Cardiac fibroblast (primary cell): ENCODE measurements at regions not wholly inside any gene's neighbourhood (a gene's known extent, or its start where the extent isn't known, plus 50 kb on each side); places are given as distances from the start of the nearest gene placed in this dataset.
"Not testable (repeated sequence)": the region's sequence is repeated elsewhere in the genome, so short reads cannot be mapped to it uniquely, and the experiment has no call there.

Experiments used
- DNase-seq, 2 donors: peaks; one replicate each; pipeline versions ENCODE4 v3.0.0 to v3.0.0-alpha.2; 2010; ENCODE audit warnings: low read depth in 2 of 2
- H3K4me3 ChIP-seq, 2 donors: replicated peaks in 1 of 2; 1 replicate in 1 of 2; 2 replicates in 1 of 2; pipeline ENCODE4 v1.5.1; 2011; ENCODE audit warnings: low read depth in 2 of 2, low read length in 2 of 2, mild to moderate bottlenecking in 2 of 2, moderate library complexity in 1 of 2
- TF ChIP-seq, protein P1 (sequence below): IDR thresholded peaks from one replicate; pipeline ENCODE4 v1.5.1; 2011; ENCODE audit warnings: low read depth, mild to moderate bottlenecking, low read length, inconsistent platforms

DNA sequence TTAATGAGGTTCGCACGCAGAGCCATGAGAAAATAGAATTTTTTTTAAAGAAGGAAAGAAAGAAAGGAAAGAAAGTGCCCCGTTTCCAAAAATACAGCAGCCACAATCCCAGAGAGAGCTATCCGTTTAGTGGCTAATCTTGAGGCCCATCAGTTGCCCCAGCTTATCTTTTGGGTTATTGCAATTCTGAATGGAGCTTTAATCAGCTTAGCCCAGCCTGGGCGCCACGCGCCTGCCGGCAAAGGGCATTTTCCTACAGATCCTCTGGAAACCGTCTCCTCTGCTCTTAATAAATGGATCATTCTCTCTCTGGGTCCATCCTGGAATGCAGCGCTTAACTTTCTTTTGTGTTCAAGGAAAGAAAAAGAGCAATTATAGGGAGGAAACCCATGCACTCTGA is 413.3 kb downstream of the MAFB start:
- no peak overlapping the region for H3K4me3 ChIP-seq
- no peak for DNase-seq
- TF ChIP-seq, protein P1, sequence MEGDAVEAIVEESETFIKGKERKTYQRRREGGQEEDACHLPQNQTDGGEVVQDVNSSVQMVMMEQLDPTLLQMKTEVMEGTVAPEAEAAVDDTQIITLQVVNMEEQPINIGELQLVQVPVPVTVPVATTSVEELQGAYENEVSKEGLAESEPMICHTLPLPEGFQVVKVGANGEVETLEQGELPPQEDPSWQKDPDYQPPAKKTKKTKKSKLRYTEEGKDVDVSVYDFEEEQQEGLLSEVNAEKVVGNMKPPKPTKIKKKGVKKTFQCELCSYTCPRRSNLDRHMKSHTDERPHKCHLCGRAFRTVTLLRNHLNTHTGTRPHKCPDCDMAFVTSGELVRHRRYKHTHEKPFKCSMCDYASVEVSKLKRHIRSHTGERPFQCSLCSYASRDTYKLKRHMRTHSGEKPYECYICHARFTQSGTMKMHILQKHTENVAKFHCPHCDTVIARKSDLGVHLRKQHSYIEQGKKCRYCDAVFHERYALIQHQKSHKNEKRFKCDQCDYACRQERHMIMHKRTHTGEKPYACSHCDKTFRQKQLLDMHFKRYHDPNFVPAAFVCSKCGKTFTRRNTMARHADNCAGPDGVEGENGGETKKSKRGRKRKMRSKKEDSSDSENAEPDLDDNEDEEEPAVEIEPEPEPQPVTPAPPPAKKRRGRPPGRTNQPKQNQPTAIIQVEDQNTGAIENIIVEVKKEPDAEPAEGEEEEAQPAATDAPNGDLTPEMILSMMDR = no peak

DNA sequence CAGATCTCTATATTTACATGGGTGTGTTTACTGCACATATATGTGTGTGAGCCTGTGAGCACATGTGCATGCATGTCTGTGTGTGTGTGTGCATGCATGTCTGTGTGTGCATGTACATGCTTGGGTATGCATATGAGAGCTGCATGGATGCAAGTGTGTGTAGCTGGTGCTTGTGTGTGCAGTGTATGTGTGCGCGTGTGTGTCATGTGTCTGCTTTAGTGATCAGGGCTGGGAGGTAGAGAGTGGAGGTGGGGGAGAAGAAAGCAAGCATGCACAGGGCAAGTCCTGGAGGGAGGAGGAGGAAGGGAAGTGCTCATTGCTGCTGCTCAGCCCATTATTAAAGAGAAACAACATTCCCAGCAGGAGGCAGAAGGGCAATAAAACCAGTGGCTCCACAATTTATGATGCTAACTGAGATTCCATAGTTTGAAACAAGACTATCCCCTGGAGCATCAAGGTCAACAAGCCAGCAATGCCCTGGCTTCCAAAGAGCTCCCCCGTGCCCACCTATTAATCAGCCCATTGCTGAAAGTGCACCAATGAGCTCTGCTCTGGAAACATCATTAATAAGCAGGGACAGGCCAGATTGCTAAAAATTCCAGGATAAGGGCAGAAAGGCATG is 414.0 kb downstream of the MAFB start:
- DNase-seq = no peak
- no peak overlapping the region for H3K4me3 ChIP-seq
- TF ChIP-seq, protein P1 = no peak

DNA sequence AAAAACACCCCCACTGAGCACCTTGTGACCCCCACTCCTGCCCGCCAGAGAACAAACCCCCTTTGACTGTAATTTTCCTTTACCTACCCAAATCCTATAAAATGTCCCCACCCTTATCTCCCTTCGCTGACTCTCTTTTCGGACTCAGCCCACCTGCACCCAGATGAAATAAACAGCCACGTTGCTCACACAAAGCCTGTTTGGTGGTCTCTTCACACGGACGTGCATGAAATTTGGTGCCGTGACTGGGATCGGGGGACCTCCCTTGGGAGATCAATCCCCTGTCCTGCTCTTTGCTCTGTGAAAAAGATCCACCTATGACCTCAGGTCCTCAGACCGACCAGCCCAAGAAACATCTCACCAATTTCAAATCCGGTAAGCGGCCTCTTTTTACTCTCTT is 419.8 kb downstream of the MAFB start:
- not testable (repeated sequence) for DNase-seq, H3K4me3 ChIP-seq

DNA sequence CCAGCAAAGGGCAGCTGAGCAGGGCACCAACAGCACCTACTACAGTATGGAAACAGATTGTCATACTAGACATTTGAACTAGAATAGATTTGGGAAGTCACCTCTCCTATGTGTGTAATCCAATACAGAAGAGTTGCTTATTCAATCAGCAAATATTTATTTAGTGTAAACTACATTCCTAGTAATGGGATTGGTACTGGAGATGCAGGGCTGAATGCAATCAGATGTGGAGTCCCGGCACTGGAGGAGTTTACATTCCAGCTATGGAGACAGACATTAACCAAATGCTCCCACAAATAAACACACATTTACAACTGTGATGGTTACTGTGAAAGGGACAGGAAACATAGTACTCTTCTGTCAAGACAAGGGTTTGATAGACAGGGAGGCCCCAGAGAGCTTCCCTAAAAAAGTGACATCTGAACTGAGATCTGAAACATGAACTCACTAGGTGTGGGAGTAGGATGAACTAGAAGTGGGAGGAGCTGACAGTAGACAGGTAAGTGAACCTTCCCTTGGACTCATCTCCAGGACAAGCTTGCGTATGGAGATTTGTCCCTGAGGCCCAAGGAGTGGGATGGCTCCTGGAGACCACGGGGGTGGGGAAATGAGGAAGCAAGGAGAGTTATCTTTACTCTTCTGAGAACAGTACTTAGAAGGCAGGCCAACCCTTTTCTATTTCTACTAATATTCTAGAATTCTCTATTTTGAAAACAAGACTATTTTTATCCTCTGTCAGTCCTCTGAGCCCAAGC is 420.5 kb downstream of the MAFB start:
- TF ChIP-seq, protein P1 = no peak
- H3K4me3 ChIP-seq = no peak overlapping the region
- no peak for DNase-seq

DNA sequence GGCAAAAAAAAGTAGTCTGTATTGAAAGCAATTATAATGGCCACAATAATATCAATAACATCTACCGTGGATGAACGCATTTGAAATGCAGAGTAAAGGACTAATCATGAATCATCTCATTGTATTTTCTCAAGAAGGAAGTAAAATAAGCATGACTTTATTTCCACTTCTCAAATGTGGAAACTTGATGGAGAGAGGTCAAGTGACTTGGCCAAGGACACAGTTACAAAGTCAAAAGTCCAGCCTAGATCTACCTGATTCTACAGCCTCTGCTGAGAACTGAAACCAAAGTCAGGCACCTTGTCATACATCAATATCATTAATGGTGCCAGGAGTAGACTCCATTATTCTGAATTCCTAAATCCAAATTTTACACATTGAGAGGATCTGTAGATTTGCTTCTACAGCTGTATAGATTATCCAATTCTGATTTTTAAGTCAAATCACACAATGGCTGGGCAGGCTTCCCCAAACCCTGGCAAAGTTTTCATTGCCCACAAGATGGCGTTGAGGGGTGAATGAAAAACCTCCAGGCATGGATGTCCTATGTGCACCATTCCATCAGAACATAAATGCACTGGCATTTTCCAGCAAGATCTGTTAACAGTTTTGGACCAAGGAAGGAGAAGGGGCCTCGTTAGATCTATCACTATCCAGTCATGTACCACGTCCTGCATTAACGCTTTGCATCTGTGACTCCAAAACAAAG is 423.1 kb downstream of the MAFB start:
- H3K4me3 ChIP-seq = no peak overlapping the region
- TF ChIP-seq, protein P1 = peak; percentile 34
- peak; percentile 44 to 71 for DNase-seq

DNA sequence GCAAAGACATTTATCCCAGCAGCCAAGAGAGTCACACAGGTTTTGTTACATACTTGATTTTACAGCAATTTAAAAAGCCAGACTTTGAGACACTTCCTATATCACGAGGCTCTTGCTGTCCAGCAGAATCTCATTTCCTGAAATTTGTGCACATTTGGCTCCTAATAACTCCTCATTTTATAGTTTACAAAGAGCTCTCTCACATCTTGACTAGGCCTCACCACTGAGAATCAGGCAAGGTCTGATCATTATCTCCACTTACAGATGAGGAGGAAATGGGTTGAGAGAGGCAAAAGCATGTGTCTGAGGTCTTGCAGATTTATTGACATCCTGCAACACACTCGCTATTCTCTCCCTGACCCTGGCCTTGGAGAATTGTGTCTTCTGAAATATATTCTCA is 426.8 kb downstream of the MAFB start:
- DNase-seq = no peak
- TF ChIP-seq, protein P1 = no peak
- no peak overlapping the region for H3K4me3 ChIP-seq

DNA sequence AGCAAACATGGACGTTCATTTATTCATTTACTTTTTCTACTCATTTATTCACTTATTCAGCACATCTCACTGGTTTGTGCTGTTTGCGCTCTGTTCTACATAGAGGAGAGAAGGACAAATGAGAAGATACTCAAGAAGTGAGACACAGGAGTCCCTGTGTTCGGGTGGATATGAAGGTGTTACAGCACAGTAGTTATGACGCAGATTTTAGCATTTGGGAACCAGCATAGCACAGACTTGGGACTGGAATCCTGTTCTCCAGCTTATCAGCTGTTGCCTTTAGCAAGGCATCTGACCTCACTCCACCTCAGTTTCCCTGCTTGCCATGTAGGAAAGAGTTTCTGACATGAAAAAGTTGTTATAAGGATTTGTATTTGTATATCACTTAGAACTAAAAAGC is 430.1 kb downstream of the MAFB start:
- no peak overlapping the region for H3K4me3 ChIP-seq
- no peak for DNase-seq
- TF ChIP-seq, protein P1 = no peak
